Endothelial cell (in vitro differentiated cells): ENCODE measurements at regions not wholly inside any gene's neighbourhood (a gene's known extent, or its start where the extent isn't known, plus 50 kb on each side); places are given as distances from the start of the nearest gene placed in this dataset.
A peak's percentile ranks its signal among the peaks of the same experiment; 100 is the strongest.

Experiments used
- DNase-seq: peaks from one replicate; pipeline ENCODE4 v3.0.0; 2021; ENCODE audit warnings: low spot score
- H3K27ac Mint-ChIP-seq: one replicate; pipeline ENCODE4 v1.8.0; 2021; ENCODE audit warnings: mixed read lengths, inconsistent platforms; ENCODE audit not compliant: unreplicated experiment
- H3K27me3 Mint-ChIP-seq: one replicate; pipeline ENCODE4 v1.8.0; 2021; ENCODE audit warnings: mild to moderate bottlenecking, moderate library complexity, mixed read lengths, inconsistent platforms; ENCODE audit not compliant: unreplicated experiment
- H3K36me3 Mint-ChIP-seq: one replicate; pipeline ENCODE4 v1.8.0; 2021; ENCODE audit warnings: mild to moderate bottlenecking, low read depth, mixed read lengths, inconsistent platforms; ENCODE audit not compliant: unreplicated experiment
- H3K4me1 Mint-ChIP-seq: one replicate; pipeline ENCODE4 v1.8.0; 2021; ENCODE audit warnings: mild to moderate bottlenecking, mixed read lengths, inconsistent platforms; ENCODE audit not compliant: unreplicated experiment
- H3K4me3 Mint-ChIP-seq: one replicate; pipeline ENCODE4 v1.8.0; 2021; ENCODE audit warnings: mild to moderate bottlenecking, mixed read lengths, inconsistent platforms; ENCODE audit not compliant: unreplicated experiment
- H3K9me3 Mint-ChIP-seq: one replicate; pipeline ENCODE4 v1.8.0; 2021; ENCODE audit warnings: mixed read lengths, inconsistent platforms; ENCODE audit not compliant: unreplicated experiment
- CTCF ChIP-seq: fragments of 200-600 bp; sonication (generic); IDR thresholded peaks from one replicate; pipeline ENCODE4 v1.5.0; 2021; ENCODE audit warnings: antibody characterized with exemption; ENCODE audit not compliant: unreplicated experiment

GRCh38 chr1:68796888-68797287 is 300.0 kb upstream of the DEPDC1 start:
- DNase-seq: no peak
- Mint-ChIP-seq H3K27ac (no peak overlapping the region), H3K27me3 (no peaks in the 10 kb centered on the region), H3K36me3 (no peaks in the 10 kb centered on the region), H3K4me1 (peaks cover 11% of the 10 kb centered on the region), H3K9me3 (no peaks in the 10 kb centered on the region), H3K4me3 (no peak overlapping the region)
- TF ChIP-seq CTCF: no peak

GRCh38 chr1:68798071-68798470 is 301.2 kb upstream of the DEPDC1 start:
- Mint-ChIP-seq H3K36me3 (no peaks in the 10 kb centered on the region), H3K4me1 (peaks cover 11% of the 10 kb centered on the region), H3K4me3 (no peak overlapping the region), H3K27me3 (no peaks in the 10 kb centered on the region), H3K27ac (no peak overlapping the region), H3K9me3 (no peaks in the 10 kb centered on the region)
- DNase-seq: no peak
- TF ChIP-seq CTCF: no peak

GRCh38 chr1:68799096-68799495 is 302.2 kb upstream of the DEPDC1 start:
- Mint-ChIP-seq H3K4me3 (no peak overlapping the region), H3K4me1 (peaks cover 11% of the 10 kb centered on the region), H3K27me3 (no peaks in the 10 kb centered on the region), H3K36me3 (no peaks in the 10 kb centered on the region), H3K27ac (no peak overlapping the region), H3K9me3 (no peaks in the 10 kb centered on the region)
- no peak for DNase-seq
- no peak for TF ChIP-seq CTCF

GRCh38 chr1:68800182-68800581 is 303.3 kb upstream of the DEPDC1 start:
- Mint-ChIP-seq H3K4me1 (peaks cover 11% of the 10 kb centered on the region), H3K9me3 (no peaks in the 10 kb centered on the region), H3K4me3 (no peak overlapping the region), H3K36me3 (no peaks in the 10 kb centered on the region), H3K27ac (peak overlapping the region; percentile 4), H3K27me3 (no peaks in the 10 kb centered on the region)
- no peak for TF ChIP-seq CTCF
- no peak for DNase-seq

- H3K9me3 Mint-ChIP-seq: no peaks in the 10 kb centered on the region
- H3K27ac Mint-ChIP-seq: no peak overlapping the region
- no peaks in the 10 kb centered on the region for H3K27me3 Mint-ChIP-seq
- no peak for TF ChIP-seq CTCF
- DNase-seq: no peak
- no peaks in the 10 kb centered on the region for H3K36me3 Mint-ChIP-seq
- peaks cover 11% of the 10 kb centered on the region for H3K4me1 Mint-ChIP-seq
- no peak overlapping the region for H3K4me3 Mint-ChIP-seq
Observed at GRCh38 chr1:68801440-68801839, 304.6 kb upstream of the DEPDC1 start.
